ENCODE measurements at regions not wholly inside any gene's neighbourhood (a gene's known extent, or its start where the extent isn't known, plus 50 kb on each side); places are given as distances from the start of the nearest gene placed in this dataset.
"Not testable (repeated sequence)": the region's sequence is repeated elsewhere in the genome, so short reads cannot be mapped to it uniquely, and the experiment has no call there.

DNA sequence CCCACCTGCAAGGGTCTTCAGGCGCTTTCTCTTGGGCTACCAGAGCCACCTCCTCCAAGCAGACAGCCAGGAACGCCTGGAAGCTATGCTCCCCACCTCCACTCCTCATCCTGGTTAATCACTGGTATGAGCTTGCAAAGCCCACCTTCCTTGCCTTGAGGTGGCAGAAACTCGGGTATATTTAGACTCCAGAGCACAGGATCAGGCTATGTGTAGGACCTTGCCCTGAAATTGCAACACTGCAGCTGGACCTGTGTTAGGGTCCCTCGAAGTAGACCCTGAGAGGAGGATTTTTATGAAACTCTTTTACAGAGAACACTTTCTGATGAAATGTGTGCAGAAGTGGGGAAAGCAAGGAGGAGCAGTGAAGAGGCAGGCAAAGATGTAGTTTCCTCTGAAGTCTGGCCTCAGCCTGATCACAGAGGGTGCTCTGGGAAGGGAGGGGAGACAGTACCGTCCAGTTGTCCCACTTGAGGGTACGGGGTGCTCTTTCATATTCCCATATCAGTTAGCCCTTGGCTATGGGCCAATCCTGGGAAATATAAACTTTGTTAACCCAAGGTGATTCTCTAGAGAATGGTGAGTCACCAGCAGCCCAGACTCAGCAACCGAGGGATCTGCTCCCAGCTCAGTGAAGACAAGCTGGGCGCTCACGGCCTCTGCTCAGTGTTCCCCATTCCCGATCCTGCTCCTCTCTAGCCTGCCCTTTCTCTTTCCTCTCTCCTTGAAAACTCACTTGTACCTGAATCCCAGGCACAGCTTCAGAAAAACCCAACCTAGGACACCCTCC lies 157.9 kb downstream of the UQCRFS1 start:
- no peak for DNase-seq (ENCODE audit: low spot score)

- DNase-seq (ENCODE audit: low spot score) = no peak
Observed at GRCh38 chr19:29048873-29049272, 164.1 kb downstream of the UQCRFS1 start.

DNA sequence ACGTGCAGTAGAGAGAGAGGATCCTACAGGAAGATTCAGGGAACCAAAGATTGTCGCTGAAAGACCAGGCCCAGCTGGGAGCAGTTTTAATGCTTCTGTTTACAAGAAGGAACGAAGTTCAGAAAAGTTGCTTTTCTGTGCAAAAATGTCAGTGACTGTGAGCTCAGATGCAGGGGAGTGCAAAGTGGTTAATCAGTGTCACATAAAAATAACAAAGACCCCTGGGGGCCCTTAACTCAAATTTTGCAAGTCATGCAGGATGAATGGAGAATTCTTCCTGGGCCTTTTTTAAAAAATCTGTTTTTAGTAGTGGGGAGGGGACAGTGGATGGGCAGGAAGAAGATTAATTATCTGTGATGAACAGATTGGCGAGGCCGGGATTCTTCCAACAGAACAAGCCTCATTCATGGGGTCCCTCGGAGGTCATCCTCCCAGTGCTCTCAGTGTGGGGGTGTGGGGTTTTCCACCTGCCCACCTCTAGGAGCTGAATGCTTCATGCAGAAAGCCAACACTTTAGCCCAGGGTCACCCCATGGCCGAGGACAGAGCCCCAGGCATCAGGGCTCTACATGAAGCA lies 167.2 kb downstream of the UQCRFS1 start:
- DNase-seq (ENCODE audit: low spot score) = no peak

DNA sequence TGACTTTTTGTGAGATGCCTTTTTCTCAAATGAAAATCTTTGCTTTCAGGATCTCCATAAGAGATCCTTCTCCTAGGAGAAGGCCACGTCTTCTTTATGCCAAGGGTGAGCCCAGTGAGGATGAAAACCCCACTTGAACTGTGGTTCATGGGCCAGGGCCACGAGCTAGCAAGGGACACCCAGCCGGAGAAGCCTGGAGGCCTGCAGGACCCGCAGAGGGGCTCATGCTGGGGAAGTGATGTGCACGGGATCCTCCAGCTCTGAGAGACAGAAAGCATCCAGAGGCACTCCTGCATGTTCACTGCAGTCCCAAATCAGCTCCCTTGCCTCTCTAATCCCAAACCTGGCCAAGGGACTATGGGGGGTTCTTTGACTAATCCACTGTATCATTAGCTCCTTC lies 168.9 kb downstream of the UQCRFS1 start:
- no peak for DNase-seq (ENCODE audit: low spot score)

DNA sequence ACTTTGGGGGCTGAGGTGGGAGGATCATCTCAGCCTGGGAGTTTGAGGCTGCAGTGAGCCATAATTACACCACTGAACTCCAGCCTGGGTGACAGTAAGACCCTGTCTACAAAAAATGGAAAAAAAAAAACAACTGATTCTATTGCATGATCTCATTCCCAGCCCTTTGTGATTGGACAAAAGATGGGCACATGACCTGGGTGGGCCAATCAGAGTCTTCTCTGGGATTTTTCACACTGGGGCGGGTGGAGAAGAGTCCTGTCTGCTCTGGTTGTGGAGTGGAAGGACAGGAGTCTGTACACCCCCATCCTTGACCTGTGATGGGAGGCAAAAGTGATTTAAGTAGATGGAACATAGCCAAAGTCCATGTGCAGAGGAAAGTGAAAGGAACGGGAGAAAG lies 170.5 kb downstream of the UQCRFS1 start:
- DNase-seq (ENCODE audit: low spot score) = no peak

DNA sequence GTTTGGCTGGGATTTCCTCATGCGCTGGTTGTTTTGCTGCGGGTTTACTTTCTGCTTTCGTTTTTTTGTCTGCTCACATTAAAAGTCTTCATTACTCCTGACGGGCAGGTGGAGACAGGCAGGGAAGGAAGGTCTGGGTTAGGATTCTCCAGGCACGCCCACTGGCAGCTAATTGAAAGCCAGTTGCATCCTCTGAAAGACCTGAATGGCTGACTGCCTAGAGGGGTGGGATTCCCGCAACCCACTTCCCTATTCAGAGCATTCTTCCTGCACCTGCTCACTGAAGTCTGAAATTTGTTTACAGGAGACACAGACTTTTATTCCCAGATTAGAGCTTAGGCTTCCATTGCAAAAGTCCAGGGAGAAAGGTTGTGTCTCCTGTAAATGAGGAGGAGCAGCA lies 172.0 kb downstream of the UQCRFS1 start:
- no peak for DNase-seq (ENCODE audit: low spot score)

DNA sequence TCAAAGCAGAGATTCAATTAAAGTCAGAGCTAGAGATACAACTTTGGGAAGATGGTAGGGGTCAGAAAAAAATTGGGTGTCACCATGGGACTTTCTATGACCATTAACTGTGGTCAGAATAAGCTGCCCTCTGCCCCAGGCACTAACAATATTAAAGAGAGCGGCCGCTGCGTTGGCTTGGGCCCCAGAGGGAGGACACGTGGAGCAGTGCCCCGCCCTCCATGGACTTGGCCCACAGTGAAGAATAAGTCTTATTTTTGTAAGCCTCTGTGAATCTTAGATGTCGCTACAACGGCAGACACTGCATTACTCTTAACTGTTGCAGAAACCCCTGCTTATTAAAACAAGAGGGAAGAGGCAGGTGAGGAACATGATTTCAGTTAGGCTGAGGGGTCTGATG lies 172.7 kb downstream of the UQCRFS1 start:
- no peak for DNase-seq (ENCODE audit: low spot score)

GRCh38 chr19:29039036-29039435 lies 173.9 kb downstream of the UQCRFS1 start:
- DNase-seq (ENCODE audit: low spot score) = not testable (repeated sequence)

- DNase-seq (ENCODE audit: low spot score) = no peak
Observed at GRCh38 chr19:29031216-29031615, 181.7 kb downstream of the UQCRFS1 start.

GRCh38 chr19:29029268-29029958 lies 183.5 kb downstream of the UQCRFS1 start:
- DNase-seq (ENCODE audit: low spot score) = no peak

DNA sequence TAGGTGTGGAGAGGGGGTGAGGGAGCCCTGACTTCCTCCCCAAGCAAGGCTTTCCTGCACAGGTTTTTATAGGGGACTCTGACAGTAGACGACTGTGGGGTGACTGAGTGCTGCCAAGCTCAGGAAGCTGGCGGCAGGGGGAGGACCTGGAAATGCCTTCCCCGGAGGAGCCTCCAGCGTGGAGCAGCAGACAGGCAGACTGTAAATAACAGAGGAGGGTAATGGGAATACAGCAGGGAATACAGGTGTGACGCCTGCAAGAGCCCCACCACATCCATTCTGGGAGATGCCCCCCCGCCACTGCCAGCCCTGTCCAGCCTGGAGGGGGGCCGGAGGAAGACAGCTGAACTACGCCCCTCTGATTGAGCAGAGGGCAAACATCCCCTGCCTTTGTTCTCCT lies 190.4 kb downstream of the UQCRFS1 start:
- no peak for DNase-seq (ENCODE audit: low spot score)

DNA sequence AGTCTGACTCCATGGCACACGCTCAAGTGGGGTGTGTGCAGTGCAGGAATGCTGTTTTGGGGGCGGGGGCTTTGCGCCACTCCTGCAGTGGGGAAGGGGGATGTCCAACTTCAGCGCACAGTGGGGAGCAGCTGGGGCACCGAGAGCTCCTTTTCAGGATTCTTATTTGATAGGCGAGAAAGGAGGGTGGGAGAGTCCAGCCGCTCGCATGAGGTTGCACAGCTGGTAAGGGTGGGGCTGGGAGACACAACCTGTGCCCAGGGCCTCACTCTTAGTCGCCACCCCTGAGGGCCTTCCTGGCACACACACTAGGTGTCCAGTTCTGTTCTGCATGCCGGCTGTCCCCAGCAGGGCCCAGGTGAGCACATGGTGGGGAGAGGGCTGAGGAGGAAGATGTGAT lies 190.8 kb downstream of the UQCRFS1 start:
- DNase-seq (ENCODE audit: low spot score) = no peak

- no peak for DNase-seq (ENCODE audit: low spot score)
Observed at GRCh38 chr19:29021232-29021916, 191.6 kb downstream of the UQCRFS1 start.

GRCh38 chr19:29019403-29019802 lies 193.5 kb downstream of the UQCRFS1 start:
- DNase-seq (ENCODE audit: low spot score) = no peak

GRCh38 chr19:29018542-29018941 lies 194.4 kb downstream of the UQCRFS1 start:
- DNase-seq (ENCODE audit: low spot score) = no peak

DNA sequence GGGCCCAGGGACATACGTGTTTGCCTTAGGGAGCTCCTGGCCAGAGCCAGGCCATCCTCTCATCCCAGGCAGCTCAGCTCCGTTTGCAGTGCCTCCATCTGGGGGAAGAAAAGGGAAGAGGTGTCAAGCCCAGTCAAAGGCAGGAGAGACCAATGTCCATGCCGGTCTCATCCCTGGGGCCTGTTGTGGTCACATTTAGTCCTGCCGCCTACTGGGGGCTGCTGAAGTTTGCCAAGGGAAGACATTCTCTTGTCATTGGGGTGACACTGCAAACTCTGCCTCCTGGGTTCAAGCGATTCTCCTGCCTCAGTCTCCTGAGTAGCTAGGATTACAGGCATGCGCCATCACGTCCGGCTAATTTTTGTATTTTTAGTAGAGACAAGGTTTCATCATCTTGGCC lies 195.2 kb downstream of the UQCRFS1 start:
- DNase-seq (ENCODE audit: low spot score) = no peak

DNA sequence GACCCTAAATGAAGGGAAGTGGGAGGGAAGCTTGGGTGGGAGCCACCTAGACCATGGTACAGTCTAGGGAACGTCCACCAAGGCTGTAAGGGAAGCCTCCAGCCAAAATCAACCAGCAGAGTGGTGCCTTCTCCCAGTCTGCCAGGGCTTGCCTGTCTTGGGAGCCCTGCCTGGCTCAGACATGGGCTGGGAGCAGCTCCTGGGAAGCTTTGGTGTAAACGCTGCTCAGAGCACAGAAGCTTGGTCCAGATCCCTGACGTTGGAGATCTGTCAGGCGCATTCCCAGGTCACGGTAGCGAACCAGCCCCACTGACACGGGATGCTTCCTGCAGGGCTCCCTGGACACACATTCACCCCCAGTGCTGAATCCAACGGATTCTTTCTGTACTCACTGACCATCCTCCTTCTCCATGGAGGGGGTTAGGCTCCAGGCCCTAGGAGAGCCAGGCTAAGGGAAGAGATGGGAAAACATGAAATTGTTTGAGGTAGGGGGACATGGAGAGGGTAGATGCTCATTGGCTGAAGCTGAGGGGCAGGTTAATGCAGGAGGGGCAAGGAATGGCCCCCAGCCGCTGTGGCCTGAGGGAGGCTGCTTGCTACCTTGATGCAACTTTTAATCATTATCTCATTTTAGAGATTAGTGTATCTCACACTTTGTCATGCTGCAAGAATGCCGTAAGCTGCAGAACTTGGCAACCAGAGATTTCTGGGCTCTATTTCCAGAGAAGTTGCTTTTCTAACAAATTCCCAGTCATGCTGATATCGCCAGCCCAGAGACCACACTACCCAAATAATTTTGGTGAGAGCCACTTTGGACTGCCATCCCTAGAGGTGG lies 195.8 kb downstream of the UQCRFS1 start:
- no peak for DNase-seq (ENCODE audit: low spot score)

DNA sequence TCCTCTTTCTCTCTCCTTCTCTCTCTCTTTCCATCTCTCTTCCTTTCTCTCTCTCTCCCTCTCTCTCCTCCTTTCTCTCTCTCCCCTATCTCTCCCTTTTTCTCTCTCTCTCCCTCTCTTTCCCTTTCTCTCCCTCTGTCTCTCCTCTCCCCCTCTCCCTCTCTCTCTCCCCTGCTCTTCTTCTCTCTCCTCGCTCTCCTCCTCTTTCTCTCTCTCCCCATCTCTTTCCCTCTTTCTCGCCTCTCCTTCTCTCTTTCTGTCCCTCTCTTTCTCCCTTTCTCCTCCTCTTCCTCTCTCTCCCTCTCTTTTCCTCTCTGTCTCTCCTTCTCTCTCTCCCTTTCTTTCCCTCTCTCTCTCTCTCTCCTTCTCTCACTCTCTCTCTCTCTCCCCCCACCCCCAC lies 196.6 kb downstream of the UQCRFS1 start:
- DNase-seq (ENCODE audit: low spot score) = no peak

DNA sequence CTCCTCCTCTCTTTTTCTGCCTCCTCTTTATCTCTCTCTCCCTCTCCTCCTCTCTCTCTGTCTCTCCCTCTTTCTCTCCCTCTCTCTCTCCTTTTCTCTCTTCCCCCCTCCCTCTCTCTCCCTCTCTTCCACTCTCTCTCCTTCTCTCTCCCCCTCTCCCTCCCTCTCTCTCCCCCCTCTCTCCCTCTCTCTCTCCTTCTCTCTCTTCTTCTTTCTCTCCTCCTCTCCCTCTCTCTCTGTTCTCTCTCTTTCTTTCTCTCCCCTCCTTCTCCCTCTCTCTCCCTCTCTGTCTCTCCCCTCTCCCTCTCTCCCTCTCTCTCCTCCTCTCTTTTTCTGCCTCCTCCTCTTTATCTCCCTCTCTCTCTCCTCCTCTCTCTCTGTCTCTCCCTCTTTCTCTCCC lies 197.4 kb downstream of the UQCRFS1 start:
- no peak for DNase-seq (ENCODE audit: low spot score)

DNA sequence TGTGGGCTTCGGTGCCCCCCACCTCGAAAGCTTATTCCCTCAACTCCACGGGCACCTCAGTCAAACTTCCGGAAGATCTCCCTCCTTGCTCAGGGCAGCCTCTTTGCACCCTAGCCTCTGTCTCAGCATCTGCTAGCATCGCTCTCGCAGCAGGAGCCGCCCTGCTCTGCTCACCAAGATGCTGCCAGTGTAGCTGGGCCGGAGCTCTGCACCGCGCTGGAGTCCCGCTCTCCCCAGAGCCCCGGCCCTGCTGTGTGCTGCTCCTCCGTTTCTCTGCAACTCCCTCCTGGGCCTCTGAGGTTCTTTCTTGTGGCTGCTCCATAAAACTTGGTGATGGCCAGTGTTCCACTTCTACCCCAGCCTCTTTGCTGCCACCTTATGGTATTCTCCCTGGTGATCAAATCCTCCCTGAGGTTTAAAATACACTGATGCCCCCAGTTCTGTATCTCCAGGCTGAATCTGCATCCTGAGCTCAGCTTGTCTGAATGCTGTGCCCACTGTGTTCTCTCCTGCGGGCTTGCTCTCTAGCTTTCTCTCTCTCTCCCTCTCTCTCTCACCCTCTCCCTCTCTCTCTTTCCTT lies 198.0 kb downstream of the UQCRFS1 start:
- no peak for DNase-seq (ENCODE audit: low spot score)

- no peak for DNase-seq (ENCODE audit: low spot score)
Observed at GRCh38 chr19:29013988-29014387, 199.0 kb downstream of the UQCRFS1 start.

GRCh38 chr19:29013325-29013724 lies 199.6 kb downstream of the UQCRFS1 start:
- DNase-seq (ENCODE audit: low spot score) = no peak
